Ishikawa (cell line): ENCODE measurements at regions not wholly inside any gene's neighbourhood (a gene's known extent, or its start where the extent isn't known, plus 50 kb on each side); places are given as distances from the start of the nearest gene placed in this dataset.

Source experiments
- CEBPB ChIP-seq: IDR thresholded peaks from 2 replicates; pipeline ENCODE4 v1.6.1; 2012
- EGR1 ChIP-seq: IDR thresholded peaks from 2 replicates; pipeline ENCODE4 v1.6.1; 2012
- EP300 ChIP-seq: IDR thresholded peaks from 2 replicates; pipeline ENCODE4 v1.6.1; 2012; ENCODE audit warnings: borderline replicate concordance
- MAX ChIP-seq: IDR thresholded peaks from 2 replicates; pipeline ENCODE4 v1.6.1; 2012
- YY1 ChIP-seq: IDR thresholded peaks from 2 replicates; pipeline ENCODE4 v1.6.1; 2012; ENCODE audit warnings: low read depth
- TF ChIP-seq, protein P1 (sequence below): IDR thresholded peaks from 2 replicates; pipeline ENCODE4 v1.6.1; 2012; ENCODE audit warnings: low read depth, mild to moderate bottlenecking

GRCh38 chrX:843306-843705 is 212.7 kb downstream of the SHOX start:
- TF ChIP-seq CEBPB (no peak), YY1 (no peak), EGR1 (no peak), MAX (no peak), EP300 (no peak)
- TF ChIP-seq, protein P1, sequence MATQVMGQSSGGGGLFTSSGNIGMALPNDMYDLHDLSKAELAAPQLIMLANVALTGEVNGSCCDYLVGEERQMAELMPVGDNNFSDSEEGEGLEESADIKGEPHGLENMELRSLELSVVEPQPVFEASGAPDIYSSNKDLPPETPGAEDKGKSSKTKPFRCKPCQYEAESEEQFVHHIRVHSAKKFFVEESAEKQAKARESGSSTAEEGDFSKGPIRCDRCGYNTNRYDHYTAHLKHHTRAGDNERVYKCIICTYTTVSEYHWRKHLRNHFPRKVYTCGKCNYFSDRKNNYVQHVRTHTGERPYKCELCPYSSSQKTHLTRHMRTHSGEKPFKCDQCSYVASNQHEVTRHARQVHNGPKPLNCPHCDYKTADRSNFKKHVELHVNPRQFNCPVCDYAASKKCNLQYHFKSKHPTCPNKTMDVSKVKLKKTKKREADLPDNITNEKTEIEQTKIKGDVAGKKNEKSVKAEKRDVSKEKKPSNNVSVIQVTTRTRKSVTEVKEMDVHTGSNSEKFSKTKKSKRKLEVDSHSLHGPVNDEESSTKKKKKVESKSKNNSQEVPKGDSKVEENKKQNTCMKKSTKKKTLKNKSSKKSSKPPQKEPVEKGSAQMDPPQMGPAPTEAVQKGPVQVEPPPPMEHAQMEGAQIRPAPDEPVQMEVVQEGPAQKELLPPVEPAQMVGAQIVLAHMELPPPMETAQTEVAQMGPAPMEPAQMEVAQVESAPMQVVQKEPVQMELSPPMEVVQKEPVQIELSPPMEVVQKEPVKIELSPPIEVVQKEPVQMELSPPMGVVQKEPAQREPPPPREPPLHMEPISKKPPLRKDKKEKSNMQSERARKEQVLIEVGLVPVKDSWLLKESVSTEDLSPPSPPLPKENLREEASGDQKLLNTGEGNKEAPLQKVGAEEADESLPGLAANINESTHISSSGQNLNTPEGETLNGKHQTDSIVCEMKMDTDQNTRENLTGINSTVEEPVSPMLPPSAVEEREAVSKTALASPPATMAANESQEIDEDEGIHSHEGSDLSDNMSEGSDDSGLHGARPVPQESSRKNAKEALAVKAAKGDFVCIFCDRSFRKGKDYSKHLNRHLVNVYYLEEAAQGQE = no peak
